Colonic mucosa (tissue), 4 donors: ENCODE measurements at regions not wholly inside any gene's neighbourhood (a gene's known extent, or its start where the extent isn't known, plus 50 kb on each side); places are given as distances from the start of the nearest gene placed in this dataset.

Source experiments
- DNase-seq: peaks from one replicate; pipeline ENCODE4 v3.0.0-alpha.2; 2020
- H3K27ac ChIP-seq: fragments of 200-600 bp; one replicate; pipeline ENCODE4 v1.8.0; 2021
- H3K27me3 ChIP-seq: fragments of 200-600 bp; one replicate; pipeline ENCODE4 v1.8.0; 2021
- H3K36me3 ChIP-seq: fragments of 200-600 bp; one replicate; pipeline ENCODE4 v1.8.0; 2021
- H3K4me1 ChIP-seq: fragments of 200-600 bp; one replicate; pipeline ENCODE4 v1.8.0; 2021; ENCODE audit warnings: mild to moderate bottlenecking
- H3K4me3 ChIP-seq: fragments of 200-600 bp; one replicate; pipeline ENCODE4 v1.8.0; 2021
- H3K9ac ChIP-seq, 2 donors: one replicate each; pipeline ENCODE4 v1.7.0; 2013; ENCODE audit warnings: control low read depth in 2 of 2, low read depth in 2 of 2, low read length in 2 of 2
- H3K9me3 ChIP-seq: fragments of 200-600 bp; one replicate; pipeline ENCODE4 v1.8.0; 2021
- CTCF ChIP-seq: fragments of 200-600 bp; IDR thresholded peaks from one replicate; pipeline ENCODE4 v1.8.0; 2022; ENCODE audit warnings: antibody characterized with exemption, mild to moderate bottlenecking
- intact Hi-C: fragments of 100-400 bp; cut with DNase I; formaldehyde crosslinking; loops from one replicate; pipeline ENCODE4 v1.14.1; 2022
- donor health status: healthy.
- donor health status: DM: no; HTN: no; CAD: no.
- donor health status: DM: no; HTN: no; CAD: no.

DNA sequence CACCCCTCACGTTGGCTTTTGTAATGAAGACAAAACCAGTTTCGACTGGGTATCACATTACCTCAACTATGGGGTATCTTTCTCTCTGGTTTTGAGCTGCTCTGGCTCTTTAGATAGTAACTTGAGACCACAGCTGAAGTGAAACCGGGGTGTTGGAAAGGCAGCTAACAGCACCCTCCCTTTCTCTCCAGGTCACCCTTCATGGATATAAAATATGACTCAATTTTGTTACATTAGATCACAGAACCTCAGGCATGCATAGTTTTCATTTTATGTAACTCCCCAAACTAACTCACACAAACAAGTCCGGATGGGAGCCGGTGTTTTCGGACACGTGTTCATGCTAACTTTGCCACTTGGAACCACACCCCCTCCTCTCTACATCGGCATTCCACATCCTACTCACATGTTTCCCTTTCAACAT, 90.7 kb downstream of the NR2F2 start:
- no peaks in the 10 kb centered on the region for H3K4me1 ChIP-seq
- H3K4me3 ChIP-seq = no peak overlapping the region
- H3K27ac ChIP-seq = no peak overlapping the region
- no peaks in the 10 kb centered on the region for H3K9me3 ChIP-seq
- no peaks in the 10 kb centered on the region for H3K36me3 ChIP-seq
- H3K9ac ChIP-seq = no peak overlapping the region
- no peak for DNase-seq
- TF ChIP-seq CTCF = no peak
- peaks cover 39% of the 10 kb centered on the region for H3K27me3 ChIP-seq
- intact Hi-C loops = no loop called here

- H3K4me3 ChIP-seq = no peak overlapping the region
- intact Hi-C loops = no loop called here
- DNase-seq = no peak
- H3K36me3 ChIP-seq = no peaks in the 10 kb centered on the region
- H3K9me3 ChIP-seq = no peaks in the 10 kb centered on the region
- H3K27me3 ChIP-seq = peaks cover 29% of the 10 kb centered on the region
- TF ChIP-seq CTCF = no peak
- H3K9ac ChIP-seq = no peak overlapping the region
- H3K4me1 ChIP-seq = no peaks in the 10 kb centered on the region
- no peak overlapping the region for H3K27ac ChIP-seq
These were observed 91.6 kb downstream of the NR2F2 start for GRCh38 chr15:96422125-96422524.

- DNase-seq = no peak
- H3K9ac ChIP-seq = no peak overlapping the region
- no peak overlapping the region for H3K27ac ChIP-seq
- no peaks in the 10 kb centered on the region for H3K4me1 ChIP-seq
- intact Hi-C loops = no loop called here
- no peaks in the 10 kb centered on the region for H3K9me3 ChIP-seq
- peaks cover 4% of the 10 kb centered on the region for H3K27me3 ChIP-seq
- no peak overlapping the region for H3K4me3 ChIP-seq
- H3K36me3 ChIP-seq = no peaks in the 10 kb centered on the region
- no peak for TF ChIP-seq CTCF
These were observed 94.2 kb downstream of the NR2F2 start for GRCh38 chr15:96424674-96425073.

GRCh38 chr15:96428742-96429141, 98.2 kb downstream of the NR2F2 start:
- no peaks in the 10 kb centered on the region for H3K4me1 ChIP-seq
- H3K27me3 ChIP-seq = no peaks in the 10 kb centered on the region
- no peak overlapping the region for H3K27ac ChIP-seq
- no peak overlapping the region for H3K9ac ChIP-seq
- intact Hi-C loops = no loop called here
- H3K36me3 ChIP-seq = no peaks in the 10 kb centered on the region
- no peak for DNase-seq
- TF ChIP-seq CTCF = no peak
- no peak overlapping the region for H3K4me3 ChIP-seq
- no peaks in the 10 kb centered on the region for H3K9me3 ChIP-seq

DNA sequence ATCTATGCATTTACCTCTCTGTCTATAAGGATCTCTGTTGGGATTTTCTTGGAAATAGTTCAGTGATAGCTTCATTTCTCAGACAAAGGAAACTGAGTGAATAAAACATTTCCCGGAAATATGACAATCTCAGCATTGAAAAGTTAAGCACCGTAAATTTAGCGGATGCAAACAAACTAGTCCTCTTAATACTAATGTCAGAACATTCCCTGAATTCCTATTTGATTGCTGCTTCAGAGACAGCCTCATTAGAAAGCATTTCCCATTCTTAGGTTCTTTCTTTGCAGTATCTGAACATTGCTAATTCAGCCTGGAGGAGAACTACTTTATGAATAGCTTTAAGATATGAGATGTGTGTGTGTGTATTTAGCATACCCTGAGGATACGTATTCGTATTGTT, 101.3 kb downstream of the NR2F2 start:
- Histone ChIP-seq H3K9ac (no peak overlapping the region), H3K27ac (no peak overlapping the region), H3K4me1 (no peaks in the 10 kb centered on the region), H3K9me3 (no peaks in the 10 kb centered on the region), H3K4me3 (no peak overlapping the region), H3K36me3 (no peaks in the 10 kb centered on the region), H3K27me3 (no peaks in the 10 kb centered on the region)
- intact Hi-C loops = no loop called here
- TF ChIP-seq CTCF = no peak
- no peak for DNase-seq

DNA sequence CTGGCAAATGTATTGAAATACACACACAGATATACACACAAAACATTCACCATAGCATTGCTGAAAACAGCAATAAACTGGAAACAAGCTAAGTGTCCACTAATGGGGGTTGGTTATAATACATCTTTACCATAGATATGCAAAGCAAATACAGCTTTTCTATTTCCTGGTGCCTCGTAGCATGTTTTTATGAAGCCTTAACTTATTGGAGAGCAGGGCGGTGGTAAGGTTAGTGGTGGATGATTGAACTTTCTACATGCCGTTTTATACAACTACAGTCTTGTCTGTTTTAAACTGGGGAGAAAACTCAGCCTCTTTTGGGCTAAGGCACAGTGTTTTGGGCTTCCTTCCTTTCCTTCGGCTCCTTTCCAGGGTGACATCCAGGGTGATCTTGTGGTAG, 104.5 kb downstream of the NR2F2 start:
- no peak overlapping the region for H3K4me3 ChIP-seq
- no peak for DNase-seq
- no peaks in the 10 kb centered on the region for H3K27me3 ChIP-seq
- H3K27ac ChIP-seq = no peak overlapping the region
- no peak for TF ChIP-seq CTCF
- no peaks in the 10 kb centered on the region for H3K36me3 ChIP-seq
- intact Hi-C loops = no loop called here
- no peaks in the 10 kb centered on the region for H3K9me3 ChIP-seq
- H3K9ac ChIP-seq = no peak overlapping the region
- H3K4me1 ChIP-seq = no peaks in the 10 kb centered on the region
